ENCODE measurements at regions not wholly inside any gene's neighbourhood (a gene's known extent, or its start where the extent isn't known, plus 50 kb on each side); places are given as distances from the start of the nearest gene placed in this dataset.

DNA sequence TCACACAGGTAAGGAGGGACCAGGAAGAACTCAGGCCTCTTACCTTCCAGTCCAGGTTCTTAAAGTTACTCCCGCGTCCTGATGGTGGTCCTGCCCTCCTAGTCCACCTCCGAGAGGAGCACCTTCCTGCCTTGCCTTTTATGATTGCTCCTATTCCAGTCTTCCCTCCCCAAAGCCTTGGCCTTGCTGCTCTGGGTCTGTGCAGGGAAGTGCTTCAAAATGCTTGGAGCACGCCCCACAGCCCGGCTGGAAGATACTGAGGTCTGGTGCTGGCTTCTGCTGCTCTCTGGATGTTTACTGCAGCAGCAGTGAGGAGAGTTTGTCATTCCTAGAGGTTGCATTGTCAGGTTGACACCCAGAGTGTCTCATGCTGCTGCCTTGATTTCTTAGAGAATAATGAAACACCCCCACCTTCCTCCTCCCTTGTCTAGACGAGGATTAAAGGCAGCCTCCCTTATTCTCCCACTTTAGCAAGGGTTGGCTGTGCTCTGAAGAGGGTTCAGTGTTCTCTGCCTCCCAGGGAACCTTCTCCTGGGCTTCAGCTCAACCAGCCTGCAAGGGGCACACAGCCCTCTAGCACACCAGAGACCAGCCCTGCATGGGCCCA lies 142.2 kb upstream of the CACNA1E start:
- DNase-seq = no peak

DNA sequence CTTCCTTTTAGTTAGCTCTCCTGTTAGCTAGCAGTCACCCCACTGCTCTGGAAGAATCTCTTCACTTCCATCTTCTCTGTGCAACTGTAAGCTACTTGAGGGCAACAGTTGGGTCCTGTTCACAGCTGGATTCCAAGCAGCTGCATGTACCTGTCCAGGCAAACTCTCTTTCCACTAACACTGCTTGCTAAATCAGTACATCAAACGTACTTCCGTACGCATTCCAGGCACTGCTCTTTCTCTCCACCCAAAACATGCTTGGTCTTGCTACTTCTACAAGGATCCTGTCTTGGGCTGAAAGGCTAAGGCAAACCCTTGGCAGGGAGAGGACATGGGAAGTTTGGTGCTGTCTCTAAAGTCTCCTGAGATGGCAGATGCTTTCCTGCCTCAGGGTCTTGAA lies 139.2 kb upstream of the CACNA1E start:
- DNase-seq = no peak

DNA sequence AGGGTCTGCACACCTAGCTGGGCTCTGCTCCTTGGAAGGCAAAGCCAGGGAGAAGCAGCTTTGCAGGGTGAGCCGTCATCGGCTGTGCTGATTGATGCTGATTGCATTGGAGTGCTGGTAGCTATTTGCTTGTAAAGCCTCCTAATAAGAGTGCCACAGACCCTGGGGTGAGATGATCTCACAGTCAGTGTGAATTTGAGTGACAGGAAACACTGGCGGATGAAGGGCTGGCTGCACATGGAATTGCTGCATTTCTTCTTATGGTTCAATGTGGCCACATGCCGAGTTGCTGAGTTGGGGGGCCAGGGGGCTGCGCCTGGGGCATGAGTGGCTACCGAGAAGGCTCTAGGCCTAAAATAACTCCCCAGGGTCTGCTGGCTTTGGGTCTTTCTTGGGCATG lies 138.2 kb upstream of the CACNA1E start:
- no peak for DNase-seq

DNA sequence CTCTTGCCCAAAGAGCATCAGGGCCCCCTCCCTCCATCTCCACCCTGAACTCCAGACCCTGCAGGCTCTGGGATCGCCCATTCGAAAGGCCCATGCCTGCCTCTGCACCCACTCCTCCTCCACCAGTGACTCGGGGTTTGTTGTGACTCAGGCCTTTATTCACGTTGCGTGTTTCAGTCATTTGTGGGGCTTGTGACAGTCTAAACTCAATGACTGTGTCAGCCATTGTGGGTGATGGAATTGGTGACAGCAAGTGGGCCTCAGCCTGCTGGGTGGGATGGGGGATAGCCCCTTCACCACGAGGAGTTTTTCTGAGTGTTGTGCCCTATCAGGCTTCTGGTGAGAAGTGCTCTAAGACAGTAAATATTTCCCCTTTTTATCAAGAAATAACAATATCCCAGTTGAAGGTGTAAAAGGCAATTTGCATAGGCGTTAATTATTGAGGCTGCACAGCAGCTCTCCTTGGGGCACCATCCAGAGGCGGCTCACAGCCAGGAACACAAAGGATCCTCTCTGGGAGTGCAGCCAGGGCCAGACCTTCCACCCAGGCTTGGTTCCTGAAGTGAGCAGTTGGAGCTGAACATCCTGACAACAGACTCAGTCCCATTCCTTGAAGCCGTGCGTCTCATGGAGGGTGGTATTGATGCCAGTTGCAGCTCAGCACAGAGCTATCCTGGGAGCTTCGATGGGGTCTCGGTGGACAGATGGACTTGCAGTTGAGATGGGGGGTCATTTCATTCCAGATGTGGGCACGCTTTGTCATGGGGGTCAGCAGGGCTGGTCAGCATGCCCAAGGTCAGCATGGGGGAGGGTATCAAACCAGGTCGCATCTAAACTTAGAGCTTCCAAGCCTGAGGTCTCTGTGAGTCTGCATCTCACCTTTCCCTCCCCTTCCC lies 135.6 kb upstream of the CACNA1E start:
- no peak for DNase-seq

DNA sequence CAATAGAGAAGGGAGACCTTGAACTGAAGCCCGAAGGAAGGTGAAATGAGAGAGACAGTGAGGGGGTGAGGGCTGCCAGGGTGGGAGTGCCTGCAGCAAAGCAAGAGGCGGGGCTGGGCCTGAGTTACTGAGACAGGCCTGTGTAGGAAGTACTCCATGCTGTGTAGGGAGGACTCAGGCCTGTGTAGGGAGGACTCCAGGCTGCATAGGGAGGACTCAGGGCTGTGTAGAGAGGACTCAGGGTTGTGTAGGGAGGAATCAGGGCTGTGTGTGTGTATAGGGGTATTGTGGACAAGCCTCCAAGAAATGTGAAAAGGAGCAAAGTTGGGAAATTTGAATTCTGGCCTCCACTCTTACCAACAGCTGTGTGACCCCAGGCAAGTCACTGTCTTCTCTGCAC lies 133.8 kb upstream of the CACNA1E start:
- no peak for DNase-seq

DNA sequence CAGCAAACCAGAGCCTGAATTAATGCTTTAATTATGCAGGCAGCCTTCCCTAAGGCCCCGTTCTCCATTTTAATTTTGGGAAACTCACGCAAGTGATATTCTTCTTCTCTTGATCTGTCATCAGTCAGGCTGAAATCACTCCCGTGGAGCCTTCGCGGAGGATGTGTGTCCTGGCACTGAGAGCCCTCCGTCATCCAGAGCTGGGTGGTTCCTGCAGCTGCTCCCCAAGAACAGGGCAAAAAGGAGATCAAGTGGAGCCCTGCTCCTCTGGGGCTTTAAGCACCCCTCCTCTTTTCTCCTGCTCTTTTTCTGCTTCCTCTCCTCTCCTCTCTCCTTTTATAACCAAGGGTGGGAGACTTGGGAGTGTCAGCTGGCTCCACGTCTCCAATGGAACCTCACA lies 133.2 kb upstream of the CACNA1E start:
- no peak for DNase-seq

DNA sequence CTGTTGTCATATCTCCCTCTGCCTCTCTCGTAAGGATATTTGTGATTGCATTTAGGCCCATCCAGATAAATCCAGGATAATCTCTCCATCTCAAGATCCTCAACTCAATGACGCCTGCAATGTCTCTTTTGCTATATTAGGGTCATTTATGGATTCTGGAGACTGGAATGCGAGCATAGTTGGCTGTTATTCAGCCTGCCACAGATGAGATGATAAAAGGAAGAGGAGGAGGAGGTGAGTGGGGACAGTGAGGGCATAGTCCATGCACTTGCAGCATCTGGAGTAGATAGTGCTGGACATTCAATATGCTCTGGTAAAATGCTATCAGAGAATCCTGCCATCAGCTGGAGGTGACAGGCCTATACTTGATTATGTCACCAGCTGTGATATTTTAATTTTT lies 131.6 kb upstream of the CACNA1E start:
- DNase-seq = no peak

DNA sequence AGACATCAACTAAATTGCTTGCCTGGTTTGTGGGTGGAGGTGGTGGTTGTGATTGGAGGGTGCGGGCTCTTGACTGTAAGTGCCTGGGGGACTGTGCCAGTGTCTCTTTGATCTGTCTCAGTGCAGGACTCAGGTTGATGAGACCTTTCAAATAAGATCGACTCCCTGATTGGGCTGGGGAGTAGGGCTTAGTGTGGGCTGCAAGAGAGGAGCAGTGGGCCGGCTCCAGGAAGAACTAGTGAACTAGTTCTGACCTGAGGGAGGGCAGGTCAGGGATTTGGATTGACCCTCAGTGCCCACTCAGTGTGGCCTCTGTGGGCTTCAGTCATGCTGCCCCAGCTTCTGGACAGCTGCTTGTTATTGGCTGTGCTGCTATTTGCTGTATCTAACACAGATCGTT lies 130.6 kb upstream of the CACNA1E start:
- no peak for DNase-seq

DNA sequence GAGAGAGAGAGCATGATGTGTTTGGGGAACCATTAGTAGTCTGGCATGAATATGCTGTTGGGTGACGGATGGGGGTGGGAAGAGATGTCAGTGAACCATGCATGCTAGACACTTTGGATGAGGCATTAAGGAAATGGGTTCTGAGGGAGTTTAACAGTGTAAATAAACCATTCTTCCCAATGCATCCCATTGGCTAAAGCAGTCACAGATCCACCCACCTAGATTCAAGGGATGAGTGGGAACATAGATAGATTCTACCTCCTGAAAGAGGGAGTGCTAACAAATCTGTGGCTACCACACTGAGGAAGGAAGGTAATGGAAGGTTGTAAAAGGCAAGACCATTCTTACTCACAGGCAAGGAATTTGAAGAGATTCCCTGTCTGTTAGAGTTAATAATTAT lies 129.8 kb upstream of the CACNA1E start:
- no peak for DNase-seq

DNA sequence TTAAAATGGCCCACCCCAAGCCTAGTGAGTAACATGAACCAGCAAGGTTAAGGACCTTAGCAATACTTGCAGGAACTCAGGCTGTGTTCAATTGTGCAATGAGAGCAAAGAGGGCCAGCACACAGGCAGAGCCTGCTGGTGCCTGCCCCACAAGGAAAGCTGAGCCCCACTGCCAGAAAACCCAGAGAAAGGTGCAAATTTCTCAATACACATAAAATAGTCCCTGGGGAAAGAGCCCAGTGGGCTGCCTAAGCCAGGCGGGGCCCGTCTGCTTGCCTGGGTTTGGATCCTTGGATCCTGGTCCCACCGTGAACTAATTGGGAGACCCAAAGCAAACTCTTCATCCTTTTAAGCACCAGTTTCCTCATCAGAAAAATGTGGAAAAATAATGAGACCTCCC lies 128.5 kb upstream of the CACNA1E start:
- no peak for DNase-seq

DNA sequence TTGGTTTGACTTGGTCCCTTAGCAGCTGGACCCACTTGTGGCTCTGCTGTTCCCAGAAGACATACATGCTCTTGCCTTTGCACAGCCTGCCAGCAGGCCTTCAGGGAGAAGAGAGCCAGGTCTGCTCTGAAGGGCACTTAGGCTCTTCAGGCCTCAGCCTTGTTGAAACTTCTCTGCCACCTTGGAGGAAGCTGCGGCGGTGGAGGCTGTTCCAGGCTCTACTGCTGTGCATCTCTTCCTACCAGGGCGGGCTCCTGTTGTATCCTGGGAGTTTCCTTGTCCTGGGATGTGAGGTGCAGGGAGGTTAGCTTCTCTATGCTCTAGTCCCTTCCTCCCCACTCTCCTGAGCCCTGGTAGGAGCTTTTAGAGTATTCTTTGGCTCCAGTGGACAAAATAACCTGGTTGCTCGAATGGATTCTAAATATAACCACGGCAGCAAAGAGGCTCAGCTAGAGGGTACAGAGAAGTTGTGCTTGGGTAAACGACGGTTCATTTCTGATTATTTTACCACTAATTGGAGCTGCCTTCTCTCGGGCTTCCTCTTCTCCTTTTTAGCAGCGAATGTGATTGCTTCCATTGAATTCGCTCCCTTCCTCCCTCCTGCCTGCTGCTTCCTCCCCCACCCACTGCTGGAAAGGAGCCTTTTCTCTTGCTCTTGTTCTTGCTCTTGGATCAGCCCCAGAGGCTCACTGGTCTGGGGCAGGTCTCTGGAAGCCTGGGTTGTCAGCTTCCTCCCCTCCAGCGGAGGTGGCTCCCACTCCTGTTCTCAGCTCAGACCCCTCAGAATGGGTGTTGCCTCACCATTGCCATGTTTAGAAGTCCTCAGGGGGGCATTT lies 126.6 kb upstream of the CACNA1E start:
- DNase-seq = no peak

DNA sequence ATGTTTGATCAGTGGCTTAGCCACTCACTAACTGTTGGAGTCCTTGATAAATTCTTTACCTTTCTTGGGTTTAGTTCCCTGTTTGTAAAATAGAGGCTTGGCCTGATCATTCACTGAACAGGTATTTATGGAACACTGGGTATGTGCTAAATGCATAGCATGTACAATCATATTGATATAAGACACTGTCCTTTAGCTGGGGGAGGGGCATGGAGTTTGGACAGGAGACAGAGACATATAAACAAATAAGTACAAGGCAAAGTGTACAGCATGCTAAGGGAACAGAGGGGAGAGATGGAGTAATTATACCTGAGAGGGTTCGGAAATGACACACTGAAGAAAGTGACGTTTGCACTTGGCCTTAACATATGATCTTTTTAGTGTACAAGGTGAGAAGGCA lies 124.3 kb upstream of the CACNA1E start:
- no peak for DNase-seq

DNA sequence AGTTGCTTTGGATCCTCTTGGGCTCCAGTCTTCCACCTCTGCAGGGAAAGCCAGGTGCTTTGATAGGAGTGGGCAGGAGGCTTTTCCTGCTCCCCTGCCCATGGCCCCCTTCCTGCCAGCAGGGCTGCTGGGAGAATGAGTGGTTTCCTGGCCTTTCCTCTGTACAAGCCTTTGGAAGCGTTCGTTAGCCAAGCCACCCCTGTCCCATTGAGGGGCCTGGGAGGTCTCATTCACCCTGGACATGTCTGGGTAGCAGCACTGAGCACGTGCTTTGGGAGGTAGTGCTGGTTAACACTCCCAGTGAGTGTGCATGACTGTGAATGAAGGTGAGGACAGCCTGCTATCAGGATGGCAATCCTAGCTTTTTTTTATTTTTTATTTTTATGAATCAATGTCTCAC lies 118.5 kb upstream of the CACNA1E start:
- DNase-seq = no peak

DNA sequence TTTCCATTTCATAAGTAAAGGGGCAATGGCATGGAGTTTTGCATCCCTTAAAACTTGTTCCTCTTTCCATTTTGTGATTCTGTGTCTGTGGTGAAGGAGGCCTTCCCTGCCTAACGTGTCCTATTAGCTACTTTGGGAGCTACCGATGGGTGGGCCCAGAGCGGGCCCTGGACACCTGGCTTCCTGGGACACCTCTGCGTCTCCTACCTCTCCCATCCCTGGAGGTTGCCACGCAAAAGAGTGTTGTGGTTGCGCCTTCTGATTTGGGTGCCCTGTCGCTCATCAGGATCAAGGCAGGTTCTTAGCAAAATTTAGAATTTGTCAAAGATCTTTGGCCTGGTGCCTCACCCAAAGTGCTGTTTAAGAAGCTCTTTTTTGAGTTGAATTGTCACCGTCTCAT lies 116.4 kb upstream of the CACNA1E start:
- no peak for DNase-seq

DNA sequence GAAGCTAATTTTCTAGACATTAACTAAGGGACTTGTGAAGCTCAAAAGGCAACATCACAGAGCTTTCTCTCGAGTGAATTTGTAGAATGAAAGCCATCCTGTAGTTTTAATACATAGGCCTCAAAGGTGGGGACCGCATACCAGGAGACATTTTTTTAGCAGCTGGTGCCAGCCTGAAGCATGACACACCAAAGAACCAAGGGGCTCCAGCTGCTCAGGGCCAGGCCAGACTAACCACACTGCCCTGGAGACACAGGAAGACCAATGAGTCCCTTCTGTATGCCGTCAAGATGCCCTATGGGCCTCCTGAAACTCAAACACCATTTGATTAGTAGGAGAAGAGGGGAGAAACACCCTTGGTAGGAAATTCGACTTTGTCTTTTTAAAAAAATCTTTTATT lies 113.9 kb upstream of the CACNA1E start:
- DNase-seq = no peak

DNA sequence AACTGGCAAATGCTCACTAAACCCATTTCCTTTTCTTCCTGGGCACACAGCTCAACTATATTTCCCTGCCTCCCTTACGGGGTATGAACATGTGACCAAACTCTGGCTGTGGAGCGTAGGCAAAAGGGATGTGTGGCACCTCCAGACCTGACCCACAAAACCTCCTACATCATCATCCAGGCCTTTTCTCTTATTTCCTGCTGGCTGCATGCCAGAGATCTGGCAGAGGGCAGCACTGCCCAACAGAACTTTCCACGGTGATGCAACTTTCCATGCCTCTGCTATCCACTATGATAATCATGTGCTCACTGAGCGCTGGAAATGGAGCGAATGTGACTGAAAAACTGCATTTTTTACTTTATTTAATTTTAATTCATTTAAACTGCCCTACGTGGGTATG lies 99.6 kb upstream of the CACNA1E start:
- DNase-seq = no peak

DNA sequence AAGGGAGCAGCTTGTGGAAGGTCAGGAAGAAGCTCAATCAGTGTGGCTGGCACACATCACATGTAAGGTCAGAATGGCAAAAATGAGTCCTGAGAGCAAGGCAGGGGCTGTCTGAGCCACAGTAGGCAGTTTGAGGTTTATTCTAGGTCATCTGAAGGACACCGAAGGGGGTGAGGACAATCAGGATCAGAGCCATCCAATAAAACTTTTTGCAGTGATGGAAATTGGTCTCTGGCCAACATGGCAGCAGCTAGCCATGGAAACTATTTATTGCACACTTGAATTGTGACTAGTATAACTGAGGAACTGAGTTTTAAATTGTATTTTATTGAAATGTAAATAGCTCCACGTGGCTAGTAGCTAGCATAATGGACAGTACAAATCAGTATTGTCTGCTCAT lies 97.0 kb upstream of the CACNA1E start:
- DNase-seq = no peak

DNA sequence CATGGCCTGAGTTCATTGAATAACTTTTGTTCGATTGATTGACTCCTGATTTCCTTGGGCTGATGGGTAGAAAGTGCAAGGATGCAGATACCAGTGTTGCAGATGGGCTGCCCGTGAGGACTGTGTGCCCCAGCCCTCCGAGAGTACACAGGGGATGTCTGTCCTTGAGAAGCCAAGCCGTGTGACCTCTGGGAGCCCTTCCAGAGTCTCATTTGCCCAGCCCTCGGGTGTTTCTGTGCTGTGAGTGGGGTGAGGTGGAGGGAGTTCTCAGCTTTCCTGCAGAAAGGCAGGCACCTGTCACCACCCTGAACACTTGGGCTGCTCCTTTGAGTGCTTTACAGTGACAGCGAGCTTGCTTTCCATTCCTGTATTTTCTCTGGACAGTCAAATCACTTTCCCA lies 96.4 kb upstream of the CACNA1E start:
- no peak for DNase-seq

DNA sequence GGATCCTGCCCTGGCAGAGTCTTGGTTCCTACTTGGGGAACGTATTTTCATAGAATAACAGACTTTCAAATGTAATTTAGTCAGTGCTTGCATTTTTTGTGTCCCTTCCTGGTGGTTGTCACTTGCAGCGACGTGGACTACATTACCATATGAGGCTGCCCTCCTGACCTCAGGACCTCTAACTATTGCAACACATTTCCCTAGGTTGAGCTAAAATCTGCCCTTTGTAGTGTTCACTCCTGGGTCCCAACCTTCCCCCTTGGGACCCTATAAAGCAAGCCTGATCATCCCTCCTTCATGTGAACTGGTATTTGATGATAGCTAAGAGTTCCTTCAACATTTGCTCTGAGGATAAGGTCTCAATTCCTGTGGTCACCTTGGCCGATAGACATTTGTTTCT lies 95.6 kb upstream of the CACNA1E start:
- DNase-seq = no peak

DNA sequence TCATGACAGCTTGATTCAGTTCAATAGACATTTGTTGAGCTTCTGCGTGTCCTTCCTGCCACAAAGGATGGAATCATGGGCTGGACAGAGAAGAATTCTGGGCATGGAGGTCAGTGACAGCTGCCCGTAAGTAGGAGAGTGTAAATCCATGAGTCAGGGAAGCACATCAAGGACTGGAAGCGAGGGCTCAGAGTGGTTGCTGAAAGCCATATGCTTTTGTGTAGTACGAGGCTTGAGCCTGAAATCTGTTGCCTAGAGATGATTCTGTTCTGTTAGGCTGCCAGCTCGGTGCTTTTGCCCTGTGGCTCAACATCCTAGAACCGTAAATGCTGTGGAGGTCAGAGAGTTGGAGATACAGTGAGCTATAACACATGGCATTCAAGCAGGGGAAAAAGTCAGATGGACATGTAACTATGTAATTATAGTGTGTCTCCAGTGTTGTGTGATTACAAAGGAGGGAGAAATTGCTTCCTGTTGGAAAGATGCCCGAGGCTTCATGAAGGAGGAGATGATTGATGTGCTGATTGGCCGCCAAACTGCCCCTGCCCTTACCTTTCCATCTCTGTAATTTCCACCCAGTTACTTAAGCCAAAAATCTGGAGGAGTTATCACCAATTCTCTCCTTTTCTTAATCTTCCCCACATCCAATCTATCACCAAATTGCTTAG lies 92.8 kb upstream of the CACNA1E start:
- no peak for DNase-seq

DNA sequence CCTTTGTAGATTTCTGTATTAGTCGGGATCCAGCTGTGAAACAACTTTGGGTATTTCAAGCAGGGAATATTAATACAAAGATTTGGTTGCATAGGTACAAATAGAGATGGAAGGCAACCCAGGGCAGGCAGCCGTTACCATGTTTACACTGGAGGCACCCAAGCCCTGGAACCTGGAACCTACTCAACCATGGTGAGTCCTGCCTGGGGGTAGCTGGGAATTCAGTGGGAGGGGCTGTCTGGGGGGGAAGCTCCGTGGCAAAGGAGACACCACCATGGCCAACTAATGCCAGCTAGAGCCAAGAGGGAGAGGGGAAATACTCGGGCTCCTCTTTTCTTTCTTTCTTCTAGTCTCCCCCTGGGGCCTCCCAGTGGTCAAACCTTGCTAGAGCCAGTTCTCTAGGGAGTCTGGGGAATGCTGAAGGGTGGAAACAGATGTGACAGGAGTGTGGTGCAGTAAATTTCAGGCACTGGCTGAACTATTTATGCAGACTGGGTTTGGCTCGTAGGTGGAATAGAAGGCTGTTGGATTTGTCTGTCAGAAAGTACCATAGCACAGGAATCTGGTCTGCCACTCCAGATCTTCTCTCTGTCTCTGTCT lies 91.9 kb upstream of the CACNA1E start:
- DNase-seq = no peak

DNA sequence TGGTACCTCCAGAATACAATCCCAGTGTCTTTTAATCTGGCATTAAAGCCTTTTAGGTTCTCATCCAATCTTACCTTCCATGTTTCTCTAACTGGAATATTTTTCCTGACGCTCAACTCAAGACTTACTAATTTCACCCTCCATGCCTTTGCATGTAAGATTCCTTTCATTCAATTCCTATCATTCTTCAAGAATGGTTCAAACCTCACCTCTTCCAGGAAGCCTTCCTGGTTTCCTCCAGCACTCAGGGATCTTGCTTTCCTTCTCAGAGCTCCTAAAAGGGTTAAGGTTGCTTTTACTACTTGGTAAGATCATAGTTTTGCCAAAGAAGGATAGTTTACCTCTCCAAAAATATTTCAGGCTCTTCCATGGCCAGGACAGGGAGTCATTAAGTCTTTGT lies 91.2 kb upstream of the CACNA1E start:
- DNase-seq = no peak
